GM18519 (cell line): ENCODE measurements at regions not wholly inside any gene's neighbourhood (a gene's known extent, or its start where the extent isn't known, plus 50 kb on each side); places are given as distances from the start of the nearest gene placed in this dataset.

ENCODE experiments used
- ATAC-seq: cut with Tn5 transposase; IDR thresholded peaks from one replicate; pipeline ENCODE4 v1.9.1; 2021; ENCODE audit warnings: mild to moderate bottlenecking, moderate library complexity; ENCODE audit not compliant: unreplicated experiment, low FRiP score

GRCh38 chr21:41110664-41111063, 57.3 kb upstream of the BACE2 start:
- ATAC-seq = no peak

- ATAC-seq = no peak
Observed at GRCh38 chr21:41111681-41112080, 56.3 kb upstream of the BACE2 start.

- no peak for ATAC-seq
Observed at GRCh38 chr21:41112740-41113692, 54.9 kb upstream of the BACE2 start.

GRCh38 chr21:41115851-41116250, 52.1 kb upstream of the BACE2 start:
- no peak for ATAC-seq
